ENCODE measurements at regions not wholly inside any gene's neighbourhood (a gene's known extent, or its start where the extent isn't known, plus 50 kb on each side); places are given as distances from the start of the nearest gene placed in this dataset.

DNA sequence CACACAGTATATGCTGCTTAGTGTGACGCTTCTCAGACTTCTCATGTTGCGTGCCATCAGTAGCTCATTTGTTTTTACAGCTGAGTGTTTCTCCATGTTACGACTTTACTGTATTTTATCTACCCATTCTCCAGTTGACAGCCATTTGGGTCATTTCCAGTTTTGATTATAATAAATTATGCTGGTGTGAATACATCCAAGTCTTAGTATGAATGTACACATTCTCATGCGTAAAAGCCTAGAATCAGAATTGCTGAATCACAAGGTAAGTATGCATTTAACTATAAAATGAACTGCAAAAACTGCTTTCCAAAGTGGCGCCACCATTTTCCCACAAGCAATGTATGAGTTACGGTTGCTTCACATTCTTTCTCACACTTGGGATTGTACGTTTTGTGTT lies 184.2 kb upstream of the SLC35G4 start:
- TF ChIP-seq ZNF274 (IDR thresholded peaks at IDR 0.05; ENCODE audit: low read depth, low read length) (no peak), SUZ12 (IDR thresholded peaks at IDR 0.05; ENCODE audit: extremely low read depth, insufficient read depth, insufficient read length) (no peak)
